ENCODE measurements at regions not wholly inside any gene's neighbourhood (a gene's known extent, or its start where the extent isn't known, plus 50 kb on each side); places are given as distances from the start of the nearest gene placed in this dataset.

DNA sequence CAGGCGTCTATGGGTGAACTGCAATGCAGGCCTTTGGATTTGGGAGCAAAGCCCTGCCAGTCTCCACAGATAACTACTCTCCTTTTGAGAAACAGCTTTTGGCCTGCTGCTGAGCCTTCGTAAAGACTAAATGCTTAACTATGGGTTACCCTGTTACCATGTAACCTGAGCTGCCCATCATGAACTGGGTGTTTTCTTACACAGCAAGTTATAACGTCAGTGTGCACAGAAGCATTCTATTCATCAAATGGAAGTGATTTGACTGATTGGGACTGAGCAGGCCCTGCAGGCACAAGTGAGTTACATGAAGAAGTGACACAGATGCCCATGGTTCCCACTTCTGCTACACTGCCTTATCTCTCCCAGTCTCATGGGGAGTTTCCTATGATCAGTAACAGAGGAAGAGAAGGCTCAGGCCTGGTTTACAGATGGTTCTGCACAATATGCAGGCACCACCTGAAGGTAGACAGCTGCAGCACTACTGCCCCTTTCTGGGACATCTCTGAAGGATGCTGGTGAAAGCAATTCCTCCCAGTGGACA is 319.1 kb downstream of the CD83 start:
- H3K4me3 ChIP-seq (ENCODE audit: insufficient read depth, low read length, poor library complexity, severe bottlenecking) = no peak overlapping the region
- TF ChIP-seq EZH2phosphoT487 (conservative IDR thresholded peaks at IDR 0.05; ENCODE audit: low read length) = no peak
- TF ChIP-seq, protein P1, sequence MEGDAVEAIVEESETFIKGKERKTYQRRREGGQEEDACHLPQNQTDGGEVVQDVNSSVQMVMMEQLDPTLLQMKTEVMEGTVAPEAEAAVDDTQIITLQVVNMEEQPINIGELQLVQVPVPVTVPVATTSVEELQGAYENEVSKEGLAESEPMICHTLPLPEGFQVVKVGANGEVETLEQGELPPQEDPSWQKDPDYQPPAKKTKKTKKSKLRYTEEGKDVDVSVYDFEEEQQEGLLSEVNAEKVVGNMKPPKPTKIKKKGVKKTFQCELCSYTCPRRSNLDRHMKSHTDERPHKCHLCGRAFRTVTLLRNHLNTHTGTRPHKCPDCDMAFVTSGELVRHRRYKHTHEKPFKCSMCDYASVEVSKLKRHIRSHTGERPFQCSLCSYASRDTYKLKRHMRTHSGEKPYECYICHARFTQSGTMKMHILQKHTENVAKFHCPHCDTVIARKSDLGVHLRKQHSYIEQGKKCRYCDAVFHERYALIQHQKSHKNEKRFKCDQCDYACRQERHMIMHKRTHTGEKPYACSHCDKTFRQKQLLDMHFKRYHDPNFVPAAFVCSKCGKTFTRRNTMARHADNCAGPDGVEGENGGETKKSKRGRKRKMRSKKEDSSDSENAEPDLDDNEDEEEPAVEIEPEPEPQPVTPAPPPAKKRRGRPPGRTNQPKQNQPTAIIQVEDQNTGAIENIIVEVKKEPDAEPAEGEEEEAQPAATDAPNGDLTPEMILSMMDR (IDR thresholded peaks at IDR 0.05; ENCODE audit: insufficient read depth, low read length, poor library complexity, severe bottlenecking) = no peak
- no peaks in the 10 kb centered on the region for H3K9me3 ChIP-seq (ENCODE audit: insufficient read depth, low read length)
- H3F3A ChIP-seq (ENCODE audit: insufficient read depth) = no peaks in the 10 kb centered on the region
- no peak overlapping the region for H3K9ac ChIP-seq (ENCODE audit: low read length)
- H3K27ac ChIP-seq (ENCODE audit: low read depth, low read length) = no peak overlapping the region
- no peak overlapping the region for H2AFZ ChIP-seq (ENCODE audit: low read depth, low read length, severe bottlenecking)
- H3K79me2 ChIP-seq (ENCODE audit: insufficient read depth, low read length) = no peaks in the 10 kb centered on the region
- H3K4me2 ChIP-seq (ENCODE audit: low read depth, low read length, poor library complexity, severe bottlenecking) = no peak overlapping the region
- H3K27me3 ChIP-seq (ENCODE audit: low read length) = no peaks in the 10 kb centered on the region
- H4K20me1 ChIP-seq (ENCODE audit: low read depth, low read length) = no peaks in the 10 kb centered on the region
- H3K9me2 ChIP-seq (replicated peaks; ENCODE audit: insufficient read depth, low read length) = no peaks in the 10 kb centered on the region
- H3K36me3 ChIP-seq (ENCODE audit: low read length) = no peaks in the 10 kb centered on the region

DNA sequence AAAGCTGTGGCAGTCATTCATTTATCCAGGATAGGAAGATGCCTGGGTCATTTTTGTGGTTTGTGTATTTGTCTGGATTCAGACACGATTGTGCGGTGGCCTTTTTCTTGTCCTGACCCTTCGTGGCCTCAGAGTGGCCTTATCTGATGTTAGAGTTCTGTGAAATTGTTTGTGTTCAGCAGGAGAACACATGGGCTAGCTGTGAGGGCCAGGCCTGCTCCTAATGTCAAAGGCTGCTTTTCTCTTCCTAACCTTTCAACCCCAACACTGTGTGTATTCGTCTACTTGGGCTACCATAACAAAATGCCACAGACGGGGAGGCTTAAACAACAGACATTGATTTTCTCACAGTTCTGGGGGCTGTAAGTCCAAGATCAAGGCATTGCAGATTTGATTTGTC is 321.8 kb downstream of the CD83 start:
- Histone ChIP-seq H3K9ac (ENCODE audit: low read length) (no peak overlapping the region), H3K36me3 (ENCODE audit: low read length) (no peaks in the 10 kb centered on the region), H3K27ac (ENCODE audit: low read depth, low read length) (no peak overlapping the region), H3K4me3 (ENCODE audit: insufficient read depth, low read length, poor library complexity, severe bottlenecking) (no peak overlapping the region), H3K9me3 (ENCODE audit: insufficient read depth, low read length) (no peaks in the 10 kb centered on the region), H3K4me2 (ENCODE audit: low read depth, low read length, poor library complexity, severe bottlenecking) (no peak overlapping the region), H3K27me3 (ENCODE audit: low read length) (no peaks in the 10 kb centered on the region), H2AFZ (ENCODE audit: low read depth, low read length, severe bottlenecking) (no peak overlapping the region), H3K79me2 (ENCODE audit: insufficient read depth, low read length) (no peaks in the 10 kb centered on the region), H3K9me2 (replicated peaks; ENCODE audit: insufficient read depth, low read length) (no peaks in the 10 kb centered on the region), H3F3A (ENCODE audit: insufficient read depth) (no peaks in the 10 kb centered on the region), H4K20me1 (ENCODE audit: low read depth, low read length) (no peaks in the 10 kb centered on the region)
- TF ChIP-seq, protein P1 (IDR thresholded peaks at IDR 0.05; ENCODE audit: insufficient read depth, low read length, poor library complexity, severe bottlenecking) = no peak
- TF ChIP-seq EZH2phosphoT487 (conservative IDR thresholded peaks at IDR 0.05; ENCODE audit: low read length) = no peak

DNA sequence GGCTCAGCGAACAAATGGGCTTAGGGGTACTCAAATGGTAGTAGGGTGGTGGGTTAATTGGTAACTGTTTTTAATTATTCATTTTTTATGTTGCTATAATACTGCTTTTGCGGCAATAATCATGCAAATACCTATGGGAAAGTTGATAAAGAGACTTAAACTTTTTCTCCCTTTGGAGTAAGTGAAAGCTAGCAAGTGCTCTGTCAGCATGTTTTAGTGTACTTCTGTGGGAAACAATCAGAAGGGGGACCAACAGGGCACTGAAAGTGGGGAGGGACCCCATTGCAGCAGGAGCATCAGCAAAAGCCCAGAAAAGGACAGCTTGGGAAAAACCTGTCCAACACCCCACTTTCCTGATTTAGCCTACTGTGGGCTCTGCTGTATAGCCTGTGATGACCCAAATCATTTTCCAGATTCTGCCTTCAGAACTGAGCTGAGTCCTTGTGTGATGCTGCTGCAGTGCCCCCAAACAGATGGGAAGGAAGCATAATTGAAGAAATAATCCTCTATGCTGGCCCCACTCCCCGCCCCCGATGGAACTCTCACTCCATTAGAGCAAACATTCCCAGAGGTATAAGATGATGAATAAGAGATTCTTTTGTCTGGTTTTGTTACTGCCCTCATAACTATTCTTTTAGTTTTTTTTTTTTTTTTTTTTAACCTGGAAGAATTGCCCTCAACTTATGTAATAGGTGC is 322.8 kb downstream of the CD83 start:
- H2AFZ ChIP-seq (ENCODE audit: low read depth, low read length, severe bottlenecking) = no peak overlapping the region
- no peaks in the 10 kb centered on the region for H3F3A ChIP-seq (ENCODE audit: insufficient read depth)
- H3K9me2 ChIP-seq (replicated peaks; ENCODE audit: insufficient read depth, low read length) = no peaks in the 10 kb centered on the region
- no peaks in the 10 kb centered on the region for H3K27me3 ChIP-seq (ENCODE audit: low read length)
- H3K27ac ChIP-seq (ENCODE audit: low read depth, low read length) = no peak overlapping the region
- no peaks in the 10 kb centered on the region for H4K20me1 ChIP-seq (ENCODE audit: low read depth, low read length)
- TF ChIP-seq EZH2phosphoT487 (conservative IDR thresholded peaks at IDR 0.05; ENCODE audit: low read length) = no peak
- TF ChIP-seq, protein P1 (IDR thresholded peaks at IDR 0.05; ENCODE audit: insufficient read depth, low read length, poor library complexity, severe bottlenecking) = no peak
- H3K9ac ChIP-seq (ENCODE audit: low read length) = no peak overlapping the region
- no peaks in the 10 kb centered on the region for H3K9me3 ChIP-seq (ENCODE audit: insufficient read depth, low read length)
- no peaks in the 10 kb centered on the region for H3K79me2 ChIP-seq (ENCODE audit: insufficient read depth, low read length)
- H3K4me2 ChIP-seq (ENCODE audit: low read depth, low read length, poor library complexity, severe bottlenecking) = no peak overlapping the region
- no peaks in the 10 kb centered on the region for H3K36me3 ChIP-seq (ENCODE audit: low read length)
- no peak overlapping the region for H3K4me3 ChIP-seq (ENCODE audit: insufficient read depth, low read length, poor library complexity, severe bottlenecking)
